OCI-LY7 (cell line): ENCODE measurements at regions not wholly inside any gene's neighbourhood (a gene's known extent, or its start where the extent isn't known, plus 50 kb on each side); places are given as distances from the start of the nearest gene placed in this dataset.

Source experiments
- BruUV-seq: library from RNA; stranded (reverse); fragments of 400-500 nt; replicated peaks from 2 replicates; lab custom pipeline; 2021; lab: Mats Ljungman, UMichigan
- CTCF ChIA-PET: fragments of 300-600 bp; sonication (Branson Sonifier 250); formaldehyde crosslinking; loops from one replicate; lab custom pipeline; 2022; ENCODE audit warnings: antibody characterized with exemption; ENCODE audit not compliant: unreplicated experiment; lab: Charles Lee
- POLR2A ChIA-PET: fragments of 300-600 bp; sonication (Branson Sonifier 250); formaldehyde crosslinking; loops from one replicate; lab custom pipeline; 2022; ENCODE audit warnings: antibody characterized with exemption; lab: Charles Lee
- DNase-seq: peaks from one replicate; pipeline ENCODE4 v3.0.0-alpha.2; 2015; ENCODE audit warnings: low spot score
- H2AFZ ChIP-seq: fragments of 200-600 bp; sonication (generic), shearing (Covaris generic); 2 replicates; pipeline ENCODE4 v1.6.1; 2014; ENCODE audit warnings: mild to moderate bottlenecking, antibody characterized with exemption, low read length, moderate library complexity
- H3K27ac ChIP-seq: fragments of 200-600 bp; sonication (generic); 2 replicates; pipeline ENCODE4 v1.5.1; 2014; ENCODE audit warnings: mixed run types, low read depth, mild to moderate bottlenecking, moderate library complexity, low read length, inconsistent platforms; ENCODE audit not compliant: poor library complexity, severe bottlenecking
- H3K36me3 ChIP-seq: fragments of 200-600 bp; sonication (generic); 2 replicates; pipeline ENCODE4 v1.6.1; 2014; ENCODE audit warnings: mild to moderate bottlenecking, antibody characterized with exemption, low read length, moderate library complexity, mixed read lengths; ENCODE audit not compliant: insufficient read depth
- H3K4me1 ChIP-seq: fragments of 200-600 bp; sonication (generic); 2 replicates; pipeline ENCODE4 v1.5.1; 2014; ENCODE audit warnings: mild to moderate bottlenecking, low read length; ENCODE audit not compliant: insufficient read depth, poor library complexity, severe bottlenecking
- H3K4me2 ChIP-seq: fragments of 200-600 bp; sonication (generic); 2 replicates; pipeline ENCODE4 v1.6.1; 2014; ENCODE audit warnings: mild to moderate bottlenecking, low read length
- H3K4me3 ChIP-seq: fragments of 200-600 bp; sonication (generic); 2 replicates; pipeline ENCODE4 v1.5.1; 2014; ENCODE audit warnings: mild to moderate bottlenecking, low read depth, low read length; ENCODE audit not compliant: poor library complexity, severe bottlenecking
- H3K79me2 ChIP-seq: fragments of 200-600 bp; sonication (generic); 2 replicates; pipeline ENCODE4 v1.6.1; 2016; ENCODE audit warnings: low read depth, mild to moderate bottlenecking, low read length, moderate library complexity, mixed read lengths; ENCODE audit not compliant: insufficient read depth
- H3K9me2 ChIP-seq: fragments of 200-600 bp; sonication (generic); 2 replicates; pipeline ENCODE4 v1.6.1; 2016; ENCODE audit warnings: mild to moderate bottlenecking, low read length, mixed read lengths; ENCODE audit not compliant: insufficient read depth
- H3K9me3 ChIP-seq: fragments of 200-600 bp; sonication (generic); 2 replicates; pipeline ENCODE4 v1.6.1; 2014; ENCODE audit warnings: mild to moderate bottlenecking, mixed run types, low read length, mixed read lengths
- H4K20me1 ChIP-seq: fragments of 200-600 bp; sonication (generic); 2 replicates; pipeline ENCODE4 v1.6.1; 2014; ENCODE audit warnings: mild to moderate bottlenecking, antibody characterized with exemption, low read length, moderate library complexity, mixed read lengths; ENCODE audit not compliant: insufficient read depth
- EZH2phosphoT487 ChIP-seq: fragments of 200-600 bp; sonication (generic); IDR thresholded peaks from 2 replicates; pipeline ENCODE4 v1.6.1; 2018; ENCODE audit warnings: low read depth, borderline replicate concordance, mild to moderate bottlenecking, mixed run types, antibody characterized with exemption, low read length, moderate library complexity, mixed read lengths
- intact Hi-C: fragments of 100-400 bp; cut with micrococcal nuclease; formaldehyde crosslinking; loops from one replicate; pipeline ENCODE4 v1.10.0; 2022; ENCODE audit not compliant: unreplicated experiment
- TF ChIP-seq, protein P1 (sequence below): fragments of 200-600 bp; sonication (generic); conservative IDR thresholded peaks from 2 replicates; pipeline ENCODE4 v1.5.1; 2014; ENCODE audit warnings: mild to moderate bottlenecking, antibody characterized with exemption, low read length, moderate library complexity, mixed read lengths

DNA sequence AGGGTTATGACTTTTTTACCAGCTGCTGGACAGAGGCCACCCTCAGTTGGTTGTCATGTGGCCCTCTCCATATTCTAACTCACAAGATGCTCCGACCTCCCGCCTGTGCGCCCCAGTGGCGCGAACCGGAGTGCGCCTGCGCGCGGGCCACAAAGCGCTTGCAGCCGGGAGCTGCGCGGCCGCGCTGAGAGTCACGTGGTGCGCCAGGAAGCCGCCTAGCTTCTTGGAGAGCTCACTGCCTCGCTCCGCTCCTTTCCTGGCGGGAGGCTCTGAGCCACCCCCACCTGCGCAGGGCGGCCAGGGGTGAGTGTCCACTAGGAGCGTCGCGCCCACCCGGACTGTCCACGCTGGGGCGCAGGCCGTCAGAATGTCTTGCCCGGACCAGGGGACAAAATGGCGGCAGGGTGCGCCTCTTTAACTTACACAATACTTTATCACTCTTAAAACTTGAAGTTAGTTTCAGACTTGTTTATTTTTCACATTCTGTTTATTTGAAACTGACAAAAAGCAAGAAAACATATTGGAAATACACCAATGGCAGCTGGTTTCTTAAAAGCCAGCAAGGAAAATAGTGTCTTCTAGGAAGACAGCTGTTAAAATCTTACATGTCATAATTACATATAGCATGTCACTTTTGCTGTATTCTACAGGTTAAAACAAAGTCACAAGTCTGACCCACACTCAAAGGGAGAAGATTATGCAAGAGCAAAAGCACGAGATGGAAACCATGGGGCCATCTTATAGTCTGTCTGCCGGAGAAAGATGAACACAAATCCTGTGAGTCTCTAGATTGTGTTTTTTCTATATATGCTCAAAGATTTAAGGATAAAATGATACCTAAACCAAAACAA is 357.9 kb downstream of the CNTNAP4 start:
- BruUV-seq, result no TSS peak
- Histone ChIP-seq H3K9me3 (no peaks in the 10 kb centered on the region), H2AFZ (no peak overlapping the region), H3K79me2 (no peaks in the 10 kb centered on the region), H3K4me1 (no peaks in the 10 kb centered on the region), H3K36me3 (no peaks in the 10 kb centered on the region), H4K20me1 (no peaks in the 10 kb centered on the region), H3K4me3 (no peak overlapping the region), H3K9me2 (no peaks in the 10 kb centered on the region), H3K4me2 (no peak overlapping the region), H3K27ac (no peak overlapping the region)
- ChIA-PET POLR2A (interaction anchor here (0.6 kb wide), 1 partner anchor 594 kb away, joined by 3 read pairs; no protein-coding TSS in a partner anchor), CTCF (no interaction called here)
- TF ChIP-seq, protein P1, sequence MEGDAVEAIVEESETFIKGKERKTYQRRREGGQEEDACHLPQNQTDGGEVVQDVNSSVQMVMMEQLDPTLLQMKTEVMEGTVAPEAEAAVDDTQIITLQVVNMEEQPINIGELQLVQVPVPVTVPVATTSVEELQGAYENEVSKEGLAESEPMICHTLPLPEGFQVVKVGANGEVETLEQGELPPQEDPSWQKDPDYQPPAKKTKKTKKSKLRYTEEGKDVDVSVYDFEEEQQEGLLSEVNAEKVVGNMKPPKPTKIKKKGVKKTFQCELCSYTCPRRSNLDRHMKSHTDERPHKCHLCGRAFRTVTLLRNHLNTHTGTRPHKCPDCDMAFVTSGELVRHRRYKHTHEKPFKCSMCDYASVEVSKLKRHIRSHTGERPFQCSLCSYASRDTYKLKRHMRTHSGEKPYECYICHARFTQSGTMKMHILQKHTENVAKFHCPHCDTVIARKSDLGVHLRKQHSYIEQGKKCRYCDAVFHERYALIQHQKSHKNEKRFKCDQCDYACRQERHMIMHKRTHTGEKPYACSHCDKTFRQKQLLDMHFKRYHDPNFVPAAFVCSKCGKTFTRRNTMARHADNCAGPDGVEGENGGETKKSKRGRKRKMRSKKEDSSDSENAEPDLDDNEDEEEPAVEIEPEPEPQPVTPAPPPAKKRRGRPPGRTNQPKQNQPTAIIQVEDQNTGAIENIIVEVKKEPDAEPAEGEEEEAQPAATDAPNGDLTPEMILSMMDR, result no peak
- TF ChIP-seq EZH2phosphoT487, result no peak
- intact Hi-C loops, result no loop called here
- no peak for DNase-seq

DNA sequence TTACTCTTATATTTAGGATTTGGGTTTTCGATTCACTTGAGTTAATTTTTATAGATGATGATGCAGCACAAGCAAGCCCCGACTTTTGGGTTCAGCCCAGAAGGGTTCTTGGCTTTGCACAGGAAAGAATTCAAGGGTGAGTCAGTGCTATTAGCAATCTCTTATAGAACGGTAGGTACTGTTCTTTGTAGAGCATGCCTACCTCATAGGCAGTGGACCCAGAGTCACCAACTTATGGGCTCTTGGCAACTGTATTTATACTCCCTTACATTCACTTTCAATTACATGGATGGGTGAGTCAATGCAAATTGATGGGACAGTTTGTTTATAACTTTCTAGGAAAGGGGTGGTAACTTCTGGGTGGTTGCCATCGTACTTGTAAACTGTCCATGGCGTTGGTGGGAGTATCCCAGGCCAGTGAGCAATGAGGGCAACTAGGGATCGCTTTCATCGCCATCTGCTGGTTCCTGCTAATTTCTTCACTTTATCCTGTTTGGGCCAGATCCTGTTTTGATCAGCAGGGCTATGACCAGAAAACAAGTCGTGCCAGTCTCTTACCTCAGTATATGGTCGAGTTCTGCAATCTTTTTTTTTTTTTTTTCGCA is 362.6 kb downstream of the CNTNAP4 start:
- Histone ChIP-seq H3K9me2 (no peaks in the 10 kb centered on the region), H3K36me3 (no peaks in the 10 kb centered on the region), H3K9me3 (no peaks in the 10 kb centered on the region), H3K27ac (no peak overlapping the region), H3K4me2 (no peak overlapping the region), H2AFZ (no peak overlapping the region), H3K4me1 (no peaks in the 10 kb centered on the region), H3K79me2 (no peaks in the 10 kb centered on the region), H3K4me3 (no peak overlapping the region), H4K20me1 (no peaks in the 10 kb centered on the region)
- no TSS peak for BruUV-seq
- no peak for TF ChIP-seq EZH2phosphoT487
- TF ChIP-seq, protein P1, result peak; percentile 73
- CTCF ChIA-PET, result no interaction called here
- DNase-seq, result peak; percentile 12
- intact Hi-C loops, result loop anchor here (10.0 kb wide), 1 partner anchor 855 kb away; no protein-coding TSS in a partner anchor
- POLR2A ChIA-PET, result no interaction called here
